Mucosa of descending colon (tissue), 3 donors: ENCODE measurements at regions not wholly inside any gene's neighbourhood (a gene's known extent, or its start where the extent isn't known, plus 50 kb on each side); places are given as distances from the start of the nearest gene placed in this dataset.

ENCODE experiments used
- ATAC-seq: fragments of 200-7000 bp; cut with Tn5 transposase; one replicate; pipeline ENCODE4 v1.9.1; 2020; ENCODE audit warnings: mild to moderate bottlenecking, moderate library complexity
- DNase-seq, 3 donors: peaks; one replicate each; pipeline ENCODE4 v3.0.0-alpha.2; 2020
- H3K36me3 ChIP-seq: fragments of 200-600 bp; one replicate; pipeline ENCODE4 v1.8.0; 2021; ENCODE audit warnings: low read depth, mild to moderate bottlenecking
- H3K4me1 ChIP-seq: fragments of 200-600 bp; one replicate; pipeline ENCODE4 v1.8.0; 2021; ENCODE audit warnings: low read depth, mild to moderate bottlenecking
- H3K4me3 ChIP-seq: fragments of 200-600 bp; one replicate; pipeline ENCODE4 v1.8.0; 2021; ENCODE audit warnings: mild to moderate bottlenecking
- H3K9me3 ChIP-seq: fragments of 200-600 bp; one replicate; pipeline ENCODE4 v1.8.0; 2021; ENCODE audit warnings: mild to moderate bottlenecking
- intact Hi-C, 2 donors: fragments of 100-400 bp; cut with DNase I in 1 of 2; cut with micrococcal nuclease in 1 of 2; formaldehyde crosslinking; loops; one replicate each; pipeline versions ENCODE4 v1.11.0 to v1.11.1; 2022; cut with DNase I, micrococcal nuclease
- TF ChIP-seq, protein P1 (sequence below): fragments of 200-600 bp; IDR thresholded peaks from one replicate; pipeline ENCODE4 v1.8.0; 2022; ENCODE audit warnings: antibody characterized with exemption, mild to moderate bottlenecking
- donor health status: DM: no; HTN: no; CAD: no; lungs with moderate emphysema.
- donor health status: DM: no; HTN: no; CAD: no.
- donor health status: DM: no; HTN: yes; CAD: no.

DNA sequence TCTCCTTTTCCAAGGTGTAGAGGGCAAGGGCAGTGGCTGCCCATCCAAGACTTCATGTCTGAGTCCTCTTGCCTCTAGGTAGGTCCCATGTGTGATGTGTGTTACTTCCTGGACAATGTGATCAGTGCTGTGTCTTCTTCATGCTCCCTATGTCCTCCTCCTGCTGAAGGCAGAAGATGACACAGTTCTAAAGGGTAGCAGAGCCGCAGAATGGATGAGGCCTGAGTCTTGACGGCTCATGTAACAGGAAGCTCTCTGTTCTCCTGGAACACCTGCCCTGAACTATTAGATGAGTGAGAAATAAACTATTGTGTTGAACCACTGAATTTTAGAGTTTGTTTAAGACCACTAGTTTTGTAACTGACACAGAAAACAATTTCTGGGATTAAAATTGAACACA, 165.9 kb downstream of the NDFIP2 start:
- Histone ChIP-seq H3K4me3 (no peak overlapping the region), H3K4me1 (no peaks in the 10 kb centered on the region), H3K9me3 (no peaks in the 10 kb centered on the region), H3K36me3 (no peaks in the 10 kb centered on the region)
- TF ChIP-seq, protein P1, sequence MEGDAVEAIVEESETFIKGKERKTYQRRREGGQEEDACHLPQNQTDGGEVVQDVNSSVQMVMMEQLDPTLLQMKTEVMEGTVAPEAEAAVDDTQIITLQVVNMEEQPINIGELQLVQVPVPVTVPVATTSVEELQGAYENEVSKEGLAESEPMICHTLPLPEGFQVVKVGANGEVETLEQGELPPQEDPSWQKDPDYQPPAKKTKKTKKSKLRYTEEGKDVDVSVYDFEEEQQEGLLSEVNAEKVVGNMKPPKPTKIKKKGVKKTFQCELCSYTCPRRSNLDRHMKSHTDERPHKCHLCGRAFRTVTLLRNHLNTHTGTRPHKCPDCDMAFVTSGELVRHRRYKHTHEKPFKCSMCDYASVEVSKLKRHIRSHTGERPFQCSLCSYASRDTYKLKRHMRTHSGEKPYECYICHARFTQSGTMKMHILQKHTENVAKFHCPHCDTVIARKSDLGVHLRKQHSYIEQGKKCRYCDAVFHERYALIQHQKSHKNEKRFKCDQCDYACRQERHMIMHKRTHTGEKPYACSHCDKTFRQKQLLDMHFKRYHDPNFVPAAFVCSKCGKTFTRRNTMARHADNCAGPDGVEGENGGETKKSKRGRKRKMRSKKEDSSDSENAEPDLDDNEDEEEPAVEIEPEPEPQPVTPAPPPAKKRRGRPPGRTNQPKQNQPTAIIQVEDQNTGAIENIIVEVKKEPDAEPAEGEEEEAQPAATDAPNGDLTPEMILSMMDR: no peak
- no peak for DNase-seq
- no peak for ATAC-seq
- intact Hi-C loops: no loop called here

DNA sequence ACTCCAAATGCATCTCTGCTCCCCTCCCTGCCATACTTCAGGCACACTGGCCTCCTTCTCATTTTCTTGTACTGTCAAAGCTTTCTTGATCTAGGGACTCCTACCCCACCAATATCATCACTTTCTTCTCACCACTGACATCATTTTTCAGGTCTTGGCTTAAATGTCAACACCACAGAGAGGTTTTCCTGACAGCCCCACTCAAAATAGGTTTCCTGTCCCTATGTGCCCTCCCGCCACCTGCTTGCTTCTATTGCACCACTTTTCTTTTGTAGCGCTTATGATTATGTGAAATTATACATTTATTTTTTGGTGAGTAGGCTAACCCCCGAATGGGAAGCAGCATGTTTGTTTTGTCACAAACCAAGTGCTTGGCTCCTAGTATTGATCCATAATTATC, 164.6 kb downstream of the NDFIP2 start:
- Histone ChIP-seq H3K9me3 (no peaks in the 10 kb centered on the region), H3K36me3 (no peaks in the 10 kb centered on the region), H3K4me3 (no peak overlapping the region), H3K4me1 (no peaks in the 10 kb centered on the region)
- DNase-seq (no peak), ATAC-seq (no peak)
- intact Hi-C loops: no loop called here
- TF ChIP-seq, protein P1: no peak

DNA sequence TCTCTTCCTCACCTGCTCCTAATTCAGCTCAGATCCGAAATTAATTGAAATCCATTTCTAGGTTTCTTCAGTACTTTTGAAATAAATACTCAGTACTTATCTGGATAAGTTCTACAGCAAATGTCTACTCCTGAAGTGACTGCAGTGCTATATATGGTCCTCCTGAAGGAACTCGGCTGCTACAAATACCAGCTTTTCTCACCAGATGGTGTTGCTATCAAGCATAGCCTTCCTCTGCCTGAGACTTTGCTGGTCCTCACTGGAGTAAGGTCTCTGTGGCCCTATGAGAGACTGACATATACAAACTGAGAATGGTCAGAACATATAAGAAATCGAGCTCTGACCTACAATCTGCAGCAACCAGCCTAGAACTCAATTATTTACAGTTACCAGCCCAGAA, 161.6 kb downstream of the NDFIP2 start:
- intact Hi-C loops: no loop called here
- ATAC-seq: no peak
- no peak for DNase-seq
- no peak overlapping the region for H3K4me3 ChIP-seq
- TF ChIP-seq, protein P1: no peak
- no peaks in the 10 kb centered on the region for H3K36me3 ChIP-seq
- no peaks in the 10 kb centered on the region for H3K4me1 ChIP-seq
- H3K9me3 ChIP-seq: no peaks in the 10 kb centered on the region

DNA sequence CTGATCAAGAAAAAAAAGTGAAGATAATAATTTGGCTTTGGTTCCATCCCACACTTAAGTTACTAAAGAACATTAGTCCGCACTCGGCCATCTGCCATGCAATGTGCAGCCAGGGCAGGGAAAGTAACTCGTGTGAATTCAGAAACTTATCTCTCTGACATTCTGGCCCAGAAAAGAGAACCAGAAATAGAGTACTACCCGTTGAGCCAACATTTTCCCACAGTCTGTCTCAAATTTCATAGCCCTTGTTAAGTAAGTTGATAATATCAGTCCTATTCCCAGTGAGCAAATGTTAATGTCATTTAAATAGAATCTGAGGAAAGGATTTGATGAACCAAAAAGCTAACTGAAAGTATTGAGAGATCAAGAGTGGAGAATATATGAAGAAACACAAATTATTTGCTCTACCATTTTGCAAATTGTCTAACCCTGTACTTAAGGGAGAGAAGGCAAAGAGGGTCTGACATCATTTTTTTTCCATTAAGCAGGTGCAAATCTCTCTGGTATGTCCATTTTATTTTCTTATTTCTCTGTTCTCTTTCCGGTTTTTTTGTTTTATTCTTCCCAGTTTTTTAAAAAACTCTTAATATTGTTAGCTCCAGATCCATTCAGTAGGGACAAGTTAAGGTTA, 156.3 kb downstream of the NDFIP2 start:
- intact Hi-C loops: no loop called here
- TF ChIP-seq, protein P1: no peak
- Histone ChIP-seq H3K4me1 (no peaks in the 10 kb centered on the region), H3K36me3 (no peaks in the 10 kb centered on the region), H3K9me3 (no peaks in the 10 kb centered on the region), H3K4me3 (no peak overlapping the region)
- ATAC-seq (no peak), DNase-seq (no peak)

DNA sequence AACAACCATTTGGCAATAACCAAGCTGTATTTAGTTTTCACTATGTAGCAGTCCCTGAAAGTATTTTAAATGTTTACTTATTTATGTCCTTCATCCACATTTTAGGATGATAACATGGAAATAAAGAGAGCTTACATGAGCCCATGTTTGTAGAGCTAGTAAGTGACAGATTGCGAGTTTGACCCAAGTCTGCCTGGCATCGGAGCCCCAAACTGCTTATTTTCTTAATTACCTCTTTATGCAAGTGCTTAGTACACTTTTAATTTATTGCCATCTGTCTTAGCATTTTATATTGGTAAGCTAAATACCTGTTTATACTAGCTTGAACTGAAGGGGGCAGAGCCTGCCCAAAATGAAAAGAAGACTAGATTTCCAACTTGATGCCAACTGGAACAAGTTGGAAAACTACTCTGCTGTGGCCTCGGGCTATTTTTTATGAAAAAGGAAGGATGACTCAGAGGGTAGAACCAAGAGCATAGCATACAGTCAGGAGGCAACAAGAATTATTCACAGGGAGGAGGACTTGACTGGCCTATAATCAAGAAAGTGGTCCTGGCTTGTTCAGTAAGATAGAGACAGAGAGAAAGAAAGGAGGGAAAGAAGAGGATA, 150.2 kb downstream of the NDFIP2 start:
- H3K4me1 ChIP-seq: no peaks in the 10 kb centered on the region
- DNase-seq: no peak
- H3K9me3 ChIP-seq: no peaks in the 10 kb centered on the region
- no peak overlapping the region for H3K4me3 ChIP-seq
- ATAC-seq: no peak
- no peaks in the 10 kb centered on the region for H3K36me3 ChIP-seq
- TF ChIP-seq, protein P1: no peak
- intact Hi-C loops: no loop called here
